Right kidney (tissue), 1 donor: ENCODE measurements at regions not wholly inside any gene's neighbourhood (a gene's known extent, or its start where the extent isn't known, plus 50 kb on each side); places are given as distances from the start of the nearest gene placed in this dataset.

Experiments used
- DNase-seq: peaks from one replicate; pipeline ENCODE4 v3.0.0-alpha.2; 2016

DNA sequence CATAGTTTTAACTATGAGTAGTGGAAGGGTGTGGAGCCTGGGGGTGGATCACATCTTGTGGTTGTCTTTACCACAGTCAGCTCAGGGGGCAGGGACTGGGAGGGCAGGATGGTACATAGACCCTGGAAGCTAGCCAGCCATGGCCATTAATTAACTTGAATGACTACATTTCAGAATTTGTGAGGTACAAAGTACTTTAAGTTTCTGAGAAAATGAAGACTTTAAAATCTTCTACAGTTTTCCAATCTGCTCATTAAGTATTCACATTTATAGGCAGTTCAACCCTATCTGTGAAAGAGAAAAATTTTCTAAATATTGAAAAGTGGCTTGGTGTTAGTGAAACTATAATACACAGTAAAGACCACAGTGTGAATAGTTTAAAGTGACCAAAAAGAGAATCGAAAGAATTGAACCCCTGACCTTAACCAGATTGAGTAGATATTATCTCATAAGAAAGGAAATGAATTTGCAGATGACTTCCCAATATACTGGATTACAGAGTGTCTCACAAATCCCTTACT lies 234.2 kb upstream of the MEF2C start:
- no peak for DNase-seq

GRCh38 chr5:89110916-89111646 lies 228.1 kb upstream of the MEF2C start:
- no peak for DNase-seq

DNA sequence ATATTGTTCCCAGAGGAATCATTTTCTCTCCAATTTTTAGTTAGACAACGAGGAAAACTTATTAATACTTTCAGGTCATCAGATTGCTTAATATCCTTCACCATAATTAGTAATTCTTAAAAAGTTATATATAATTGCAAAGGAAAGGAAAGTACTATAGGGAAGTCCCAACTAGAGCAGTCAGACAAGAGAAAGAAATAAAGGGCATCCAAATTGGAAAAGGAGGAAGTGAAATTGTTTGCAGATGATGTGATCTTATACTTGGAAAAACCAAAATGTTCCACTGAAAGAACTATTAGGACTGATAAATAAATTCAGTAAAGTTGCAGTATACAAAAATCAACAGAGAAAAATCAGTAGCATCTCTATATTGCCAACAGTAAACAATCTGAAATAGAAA lies 223.5 kb upstream of the MEF2C start:
- no peak for DNase-seq

GRCh38 chr5:89105836-89106235 lies 222.9 kb upstream of the MEF2C start:
- no peak for DNase-seq

DNA sequence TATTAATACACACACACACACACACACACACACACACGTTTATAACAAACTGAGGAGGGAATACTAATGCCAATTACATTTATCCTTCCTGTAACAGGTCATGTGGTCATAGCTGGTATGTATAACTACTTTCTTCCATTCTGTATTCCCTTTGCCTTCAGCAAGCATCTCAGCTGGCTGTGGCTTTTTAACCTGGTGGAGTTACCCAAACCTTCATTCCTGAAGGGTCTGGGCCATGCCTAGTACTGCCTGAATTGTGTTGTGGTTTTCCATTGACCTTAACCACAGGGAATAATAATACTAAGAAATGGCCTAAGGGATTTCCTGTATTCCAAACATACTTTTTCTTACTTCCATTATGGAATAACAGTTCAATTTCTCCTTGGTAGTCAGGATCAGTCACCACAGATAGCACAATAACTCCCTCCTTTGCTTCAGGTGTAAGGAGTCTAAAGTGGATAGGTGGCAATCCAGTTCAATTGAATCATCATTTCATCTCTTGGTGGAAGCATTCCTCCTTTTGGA lies 222.2 kb upstream of the MEF2C start:
- DNase-seq: no peak

GRCh38 chr5:89098199-89098756 lies 215.3 kb upstream of the MEF2C start:
- DNase-seq: no peak

GRCh38 chr5:89097103-89097502 lies 214.1 kb upstream of the MEF2C start:
- DNase-seq: no peak

GRCh38 chr5:89095341-89095740 lies 212.4 kb upstream of the MEF2C start:
- no peak for DNase-seq

DNA sequence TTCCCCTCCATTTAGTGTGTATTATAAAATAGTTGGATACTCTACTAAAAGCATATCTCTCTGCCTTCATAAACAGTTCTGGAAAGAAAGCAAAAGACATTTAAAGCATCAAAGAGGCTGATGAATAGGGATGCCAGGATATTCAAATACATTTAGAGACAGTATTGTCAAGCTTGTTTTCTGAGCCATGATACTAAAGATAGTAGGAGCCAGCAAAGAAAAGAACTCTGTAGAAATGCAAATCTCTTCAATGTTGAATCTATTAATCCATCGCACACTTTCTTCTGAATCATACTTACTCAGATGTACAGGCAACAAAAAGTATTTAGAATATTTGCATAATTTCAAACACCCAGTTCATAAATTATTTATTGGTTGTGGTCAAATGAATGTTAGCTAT lies 207.1 kb upstream of the MEF2C start:
- DNase-seq: no peak

- no peak for DNase-seq
Observed at GRCh38 chr5:89087551-89088318, 204.8 kb upstream of the MEF2C start.

GRCh38 chr5:89087128-89087527 lies 204.1 kb upstream of the MEF2C start:
- no peak for DNase-seq

DNA sequence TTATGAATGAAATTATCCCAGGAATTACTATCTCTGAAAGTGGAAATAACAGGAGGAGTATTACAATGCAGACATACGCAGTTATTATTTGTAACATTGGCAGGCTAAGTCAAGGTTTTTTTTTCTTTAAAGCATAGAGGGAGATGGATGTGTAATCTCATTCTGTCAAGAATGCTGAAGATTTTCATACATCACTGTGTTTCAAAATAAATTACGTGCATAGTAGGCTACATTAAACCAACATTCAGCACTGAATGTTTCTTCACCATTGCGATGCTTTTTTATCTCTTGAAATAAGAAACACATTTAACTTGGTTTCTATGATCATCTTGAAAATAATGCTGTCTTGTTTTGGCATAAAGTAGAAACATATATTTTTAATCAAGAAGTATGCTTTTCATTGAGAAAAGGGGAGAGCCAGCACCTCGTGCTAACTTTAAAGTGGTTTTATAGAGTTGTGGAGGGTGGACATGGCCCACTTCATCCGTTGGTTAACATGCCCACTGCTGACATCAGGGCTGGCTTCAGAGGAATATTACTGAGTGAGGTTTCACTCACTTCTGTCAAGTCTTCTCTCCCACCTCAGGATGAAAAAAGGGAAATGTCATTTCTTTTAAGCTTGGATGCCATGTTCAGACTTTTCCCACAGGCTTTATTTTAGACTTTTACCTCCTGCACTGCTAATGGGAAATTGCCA lies 203.6 kb upstream of the MEF2C start:
- DNase-seq: no peak

DNA sequence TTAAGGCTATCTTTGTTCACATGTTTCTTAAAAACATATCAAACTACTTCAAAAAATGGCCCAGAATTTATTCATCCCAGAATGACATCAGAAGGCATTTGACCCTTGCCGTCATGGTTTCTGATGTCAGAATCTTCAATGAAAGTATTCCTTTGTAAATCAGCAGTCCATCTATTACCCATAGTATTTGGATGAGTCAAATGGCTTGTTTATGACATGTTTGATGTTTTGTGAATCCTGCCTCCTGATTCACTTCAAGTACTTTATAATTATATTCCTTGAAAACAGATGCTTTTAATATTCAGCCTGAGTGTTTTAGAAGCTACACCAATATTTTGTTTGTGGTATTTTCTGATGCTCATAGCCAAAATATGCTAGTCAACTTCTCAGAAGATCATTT lies 200.8 kb upstream of the MEF2C start:
- no peak for DNase-seq

DNA sequence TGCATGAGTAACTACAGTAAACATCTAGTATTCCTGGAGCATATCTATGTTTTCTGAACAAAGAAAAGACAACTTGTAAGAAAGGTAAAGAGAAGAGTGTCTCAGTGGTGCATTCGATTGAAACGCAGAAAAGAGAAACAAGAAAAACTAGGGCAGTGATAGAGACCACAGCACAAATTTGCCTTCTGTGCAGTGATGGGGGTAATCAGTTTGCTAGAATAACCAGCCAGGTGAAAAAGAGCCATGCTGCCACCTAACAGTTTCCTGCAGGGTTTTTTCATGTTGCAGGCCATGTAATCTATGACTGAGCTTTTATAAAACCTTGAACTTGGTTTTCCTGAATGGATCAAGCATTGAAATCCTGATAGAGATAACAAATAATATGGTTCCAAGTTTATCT lies 198.4 kb upstream of the MEF2C start:
- no peak for DNase-seq

DNA sequence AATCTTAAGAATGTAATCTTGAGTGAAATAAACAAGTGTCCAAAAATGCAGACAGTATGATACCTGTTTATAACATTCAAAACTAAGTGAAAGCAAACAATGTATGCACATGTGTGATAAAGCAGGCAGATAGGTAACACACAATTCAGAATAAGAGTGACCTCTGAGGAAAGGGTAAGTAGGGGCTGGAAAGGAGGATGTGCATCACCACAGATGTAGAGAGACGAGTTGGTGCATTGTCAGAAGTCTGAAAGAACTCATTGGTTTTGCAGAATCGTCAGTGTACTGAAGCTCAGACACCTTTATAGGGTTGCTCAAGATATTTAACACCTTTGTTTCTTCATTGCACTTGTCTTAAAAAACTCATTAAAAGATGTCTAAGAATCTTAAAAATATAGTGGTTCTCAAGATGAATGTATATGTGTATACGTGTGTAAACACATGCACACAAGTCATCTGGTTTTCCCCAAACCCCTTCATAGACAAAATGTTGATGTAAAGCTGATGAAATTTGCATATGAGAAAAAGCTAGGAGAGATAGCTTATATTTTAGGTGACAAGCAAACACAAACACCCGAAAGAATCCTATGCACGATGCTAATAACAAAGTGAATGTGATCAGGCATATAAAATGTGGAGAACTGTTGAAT lies 197.6 kb upstream of the MEF2C start:
- no peak for DNase-seq

DNA sequence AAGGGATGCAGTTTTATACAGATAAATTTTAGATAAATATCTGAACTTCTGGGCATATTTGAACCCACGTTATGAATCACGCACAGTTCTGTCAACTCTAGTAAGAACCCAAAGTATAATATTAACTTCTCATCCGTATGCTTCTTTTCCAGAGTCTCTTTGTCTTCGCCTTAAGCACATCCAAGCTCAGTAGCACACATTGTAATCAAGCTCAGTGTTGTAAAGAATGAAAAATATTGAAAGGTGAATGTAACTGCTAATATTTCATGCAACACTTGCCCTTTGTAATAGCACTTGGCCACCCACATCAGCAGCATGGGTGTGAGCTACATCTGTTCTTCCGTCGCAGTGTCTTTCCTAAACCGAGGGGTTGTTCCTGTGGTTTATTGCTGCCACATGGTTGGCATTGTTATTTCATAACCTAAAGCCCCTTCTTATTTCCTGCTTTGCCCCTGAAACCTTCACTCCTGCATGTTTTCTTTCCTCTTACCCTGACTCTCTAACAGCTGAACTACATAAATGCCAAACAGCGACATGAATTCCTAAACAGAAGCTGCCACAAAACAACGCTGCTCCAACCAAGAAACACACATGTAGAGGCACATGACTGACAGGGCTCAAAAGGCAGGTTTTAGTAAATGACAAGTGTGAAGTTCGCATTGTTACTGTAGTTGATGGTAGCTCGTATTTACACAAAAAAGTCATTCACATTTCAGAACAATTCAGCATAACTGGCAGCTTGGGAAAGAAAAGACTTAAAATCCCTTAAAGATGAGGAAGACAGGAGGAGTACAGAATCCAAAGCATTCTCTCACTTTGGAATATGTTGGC lies 190.1 kb upstream of the MEF2C start:
- no peak for DNase-seq

- no peak for DNase-seq
Observed at GRCh38 chr5:89071941-89072331, 189.0 kb upstream of the MEF2C start.

DNA sequence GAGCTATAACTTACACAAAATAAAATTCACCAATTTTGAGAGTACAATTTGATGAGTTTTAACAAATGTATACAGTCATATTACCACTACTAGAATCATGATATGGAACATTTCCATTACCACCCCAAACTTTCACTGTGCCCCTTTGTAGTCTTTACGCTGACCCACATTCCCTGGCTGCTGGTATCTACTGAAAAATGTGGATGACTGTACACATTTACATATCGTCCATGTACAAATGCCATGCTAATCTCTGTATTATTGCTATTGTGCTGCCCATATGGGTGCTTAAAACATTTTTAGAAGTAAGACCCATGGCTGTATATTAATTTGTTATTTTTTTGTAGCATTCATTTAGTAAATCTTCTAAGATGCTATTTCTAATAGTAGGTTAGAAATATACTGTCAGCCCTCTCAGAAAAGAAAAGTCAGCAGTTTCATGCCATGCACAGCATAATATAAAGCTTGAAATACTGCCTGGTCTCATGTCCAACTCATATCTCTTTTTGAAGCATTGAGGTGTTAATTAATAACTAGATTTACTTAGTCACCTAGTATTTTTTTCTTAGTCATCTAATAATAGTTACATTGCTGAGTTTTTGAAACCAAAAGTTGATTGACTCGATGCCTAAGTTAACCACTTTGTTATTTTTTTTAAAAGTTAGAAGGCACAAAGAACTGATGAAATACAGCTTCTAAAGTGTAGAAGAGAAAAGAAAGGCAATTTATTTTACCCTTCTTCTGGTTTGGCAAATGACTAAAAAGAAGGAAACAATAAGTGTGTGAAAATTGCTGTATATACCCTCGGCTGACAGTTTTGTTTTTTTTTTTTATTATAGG lies 188.3 kb upstream of the MEF2C start:
- DNase-seq: no peak

DNA sequence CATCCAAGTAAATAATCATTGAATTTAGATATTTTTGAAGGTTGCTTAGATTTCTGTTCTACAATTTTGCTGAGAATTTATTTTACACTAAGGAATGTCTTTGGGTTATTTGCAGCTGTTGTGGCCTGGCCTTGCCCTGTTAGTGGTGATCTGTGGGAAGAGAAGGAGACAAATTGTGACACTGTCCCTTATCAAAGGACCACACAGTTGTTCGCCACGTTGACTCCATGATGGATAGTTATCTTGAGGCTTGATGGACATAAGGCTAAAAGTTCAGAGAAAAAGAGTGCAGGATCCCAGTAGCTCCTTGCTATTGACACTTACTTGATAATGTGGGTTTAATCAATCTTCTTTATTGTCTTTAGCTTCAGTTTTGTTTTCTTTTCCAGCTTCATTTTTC lies 186.6 kb upstream of the MEF2C start:
- DNase-seq: no peak

- DNase-seq: no peak
Observed at GRCh38 chr5:89067362-89067761, 184.4 kb upstream of the MEF2C start.
